ENCODE measurements at regions not wholly inside any gene's neighbourhood (a gene's known extent, or its start where the extent isn't known, plus 50 kb on each side); places are given as distances from the start of the nearest gene placed in this dataset.

DNA sequence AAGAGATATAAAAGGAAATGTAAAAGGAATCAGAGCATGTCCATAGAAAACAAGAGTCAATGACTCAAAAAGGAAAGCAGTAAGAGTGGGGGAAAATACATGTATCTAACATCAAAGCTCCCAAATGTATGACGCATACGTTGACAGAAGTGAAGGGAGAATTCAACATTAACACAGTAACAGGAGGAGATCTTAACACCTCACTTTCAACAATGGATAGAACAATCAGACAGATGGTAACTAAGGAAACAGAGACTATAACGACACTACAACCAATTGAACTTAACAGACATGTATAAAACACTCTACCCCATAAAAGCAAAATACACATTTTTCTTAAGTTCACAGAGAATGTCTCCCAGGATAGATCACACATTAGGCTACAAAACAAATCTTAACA, 774.8 kb upstream of the ARGLU1 start:
- Histone ChIP-seq H3K36me3 (ENCODE audit: control insufficient read depth, insufficient read depth, low read length) (no peaks in the 10 kb centered on the region), H3K27me3 (replicated peaks; ENCODE audit: control insufficient read depth, insufficient read depth, low read length) (no peaks in the 10 kb centered on the region; the same call in 1 of the 2 replicates), H3K4me1 (no peaks in the 10 kb centered on the region), H3K9me3 (peaks cover 13% of the 10 kb centered on the region; the same call in 1 of the 2 replicates), H3K4me3 (ENCODE audit: low read depth, low read length) (no peak overlapping the region)
- Mint-ChIP-seq H3K27ac (ENCODE audit: unreplicated experiment) (no peak overlapping the region), H3K36me3 (ENCODE audit: insufficient read depth, unreplicated experiment) (no peaks in the 10 kb centered on the region), H3K4me1 (ENCODE audit: low read depth, unreplicated experiment) (no peaks in the 10 kb centered on the region), H3K27me3 (ENCODE audit: insufficient read depth, unreplicated experiment) (peaks cover 7% of the 10 kb centered on the region), H3K4me3 (ENCODE audit: unreplicated experiment) (no peak overlapping the region), H3K9me3 (ENCODE audit: unreplicated experiment) (peaks cover 23% of the 10 kb centered on the region)
- ChIA-PET CTCF (no interaction called here), POLR2A (no interaction called here)
- TF ChIP-seq, protein P1, sequence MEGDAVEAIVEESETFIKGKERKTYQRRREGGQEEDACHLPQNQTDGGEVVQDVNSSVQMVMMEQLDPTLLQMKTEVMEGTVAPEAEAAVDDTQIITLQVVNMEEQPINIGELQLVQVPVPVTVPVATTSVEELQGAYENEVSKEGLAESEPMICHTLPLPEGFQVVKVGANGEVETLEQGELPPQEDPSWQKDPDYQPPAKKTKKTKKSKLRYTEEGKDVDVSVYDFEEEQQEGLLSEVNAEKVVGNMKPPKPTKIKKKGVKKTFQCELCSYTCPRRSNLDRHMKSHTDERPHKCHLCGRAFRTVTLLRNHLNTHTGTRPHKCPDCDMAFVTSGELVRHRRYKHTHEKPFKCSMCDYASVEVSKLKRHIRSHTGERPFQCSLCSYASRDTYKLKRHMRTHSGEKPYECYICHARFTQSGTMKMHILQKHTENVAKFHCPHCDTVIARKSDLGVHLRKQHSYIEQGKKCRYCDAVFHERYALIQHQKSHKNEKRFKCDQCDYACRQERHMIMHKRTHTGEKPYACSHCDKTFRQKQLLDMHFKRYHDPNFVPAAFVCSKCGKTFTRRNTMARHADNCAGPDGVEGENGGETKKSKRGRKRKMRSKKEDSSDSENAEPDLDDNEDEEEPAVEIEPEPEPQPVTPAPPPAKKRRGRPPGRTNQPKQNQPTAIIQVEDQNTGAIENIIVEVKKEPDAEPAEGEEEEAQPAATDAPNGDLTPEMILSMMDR (IDR thresholded peaks at IDR 0.05; ENCODE audit: insufficient read depth in 1 of 2, low read depth in 1 of 2, low read length in 1 of 2, severe bottlenecking in 1 of 2, unreplicated experiment in 1 of 2), result no peak
- DNase-seq, result no peak
- BruUV-seq (replicated peaks), result no TSS peak
- intact Hi-C loops (cut with micrococcal nuclease; ENCODE audit: unreplicated experiment), result no loop called here

DNA sequence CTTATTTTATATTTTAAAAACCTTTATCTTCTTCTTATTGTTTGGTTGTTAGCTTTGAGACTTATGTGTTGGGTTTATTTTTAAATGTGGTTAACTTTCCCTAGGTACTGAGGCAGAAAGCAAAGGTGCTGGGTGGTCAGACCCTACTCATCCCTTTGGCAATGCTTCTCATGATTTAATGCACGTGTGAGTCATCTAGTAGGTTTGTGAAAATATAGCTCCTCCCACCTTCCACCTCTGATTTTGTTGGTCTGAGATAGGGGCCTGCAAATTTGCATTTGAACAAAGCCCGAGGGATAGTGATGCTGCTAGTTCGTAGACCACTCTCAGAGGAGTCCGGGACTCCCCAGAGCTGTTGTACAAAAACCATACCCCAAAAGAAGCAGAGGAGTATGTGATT, 771.3 kb upstream of the ARGLU1 start:
- H3K4me3 ChIP-seq (ENCODE audit: low read depth, low read length), result no peak overlapping the region
- no peak for DNase-seq
- intact Hi-C loops (cut with micrococcal nuclease; ENCODE audit: unreplicated experiment), result no loop called here
- peaks cover 11% of the 10 kb centered on the region; the same call in 1 of the 2 replicates for H3K9me3 ChIP-seq
- Mint-ChIP-seq H3K4me3 (ENCODE audit: unreplicated experiment) (no peak overlapping the region), H3K27me3 (ENCODE audit: insufficient read depth, unreplicated experiment) (peaks cover 7% of the 10 kb centered on the region), H3K4me1 (ENCODE audit: low read depth, unreplicated experiment) (no peaks in the 10 kb centered on the region), H3K27ac (ENCODE audit: unreplicated experiment) (no peak overlapping the region), H3K36me3 (ENCODE audit: insufficient read depth, unreplicated experiment) (no peaks in the 10 kb centered on the region), H3K9me3 (ENCODE audit: unreplicated experiment) (peaks cover 23% of the 10 kb centered on the region)
- H3K36me3 ChIP-seq (ENCODE audit: control insufficient read depth, insufficient read depth, low read length), result no peaks in the 10 kb centered on the region
- ChIA-PET CTCF (no interaction called here), POLR2A (no interaction called here)
- no peaks in the 10 kb centered on the region for H3K4me1 ChIP-seq
- BruUV-seq (replicated peaks), result no TSS peak
- no peaks in the 10 kb centered on the region; the same call in 1 of the 2 replicates for H3K27me3 ChIP-seq (replicated peaks; ENCODE audit: control insufficient read depth, insufficient read depth, low read length)
- TF ChIP-seq, protein P1 (IDR thresholded peaks at IDR 0.05; ENCODE audit: insufficient read depth in 1 of 2, low read depth in 1 of 2, low read length in 1 of 2, severe bottlenecking in 1 of 2, unreplicated experiment in 1 of 2), result no peak

DNA sequence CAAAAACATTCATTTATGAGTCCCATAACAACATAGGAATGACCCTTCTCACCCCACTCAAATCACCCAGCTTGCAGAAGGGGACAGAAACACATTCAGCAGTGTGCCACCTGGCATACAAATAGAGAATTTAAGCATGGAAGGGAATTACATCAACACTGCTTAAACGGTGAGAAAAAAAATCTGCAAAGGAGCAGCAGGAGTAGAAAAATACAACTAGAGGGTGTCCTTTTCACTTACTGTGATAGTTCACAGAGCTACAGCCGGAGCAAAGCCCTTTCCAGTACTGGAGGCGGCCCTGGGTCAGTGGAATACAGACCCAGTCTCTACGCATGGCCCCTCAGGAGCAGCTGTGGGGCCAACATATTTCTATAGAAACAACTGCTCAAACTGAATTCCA, 764.3 kb upstream of the ARGLU1 start:
- H3K27me3 Mint-ChIP-seq (ENCODE audit: insufficient read depth, unreplicated experiment), result no peaks in the 10 kb centered on the region
- H3K4me1 Mint-ChIP-seq (ENCODE audit: low read depth, unreplicated experiment), result no peaks in the 10 kb centered on the region
- H3K4me3 Mint-ChIP-seq (ENCODE audit: unreplicated experiment), result no peak overlapping the region
- H3K27ac Mint-ChIP-seq (ENCODE audit: unreplicated experiment), result no peak overlapping the region
- no peaks in the 10 kb centered on the region for H3K27me3 ChIP-seq (replicated peaks; ENCODE audit: control insufficient read depth, insufficient read depth, low read length)
- H3K9me3 Mint-ChIP-seq (ENCODE audit: unreplicated experiment), result no peaks in the 10 kb centered on the region
- DNase-seq, result no peak
- H3K4me3 ChIP-seq (ENCODE audit: low read depth, low read length), result no peak overlapping the region
- no peaks in the 10 kb centered on the region for H3K36me3 Mint-ChIP-seq (ENCODE audit: insufficient read depth, unreplicated experiment)
- BruUV-seq (replicated peaks), result no TSS peak
- TF ChIP-seq, protein P1 (IDR thresholded peaks at IDR 0.05; ENCODE audit: insufficient read depth in 1 of 2, low read depth in 1 of 2, low read length in 1 of 2, severe bottlenecking in 1 of 2, unreplicated experiment in 1 of 2), result no peak
- no peaks in the 10 kb centered on the region for H3K9me3 ChIP-seq
- POLR2A ChIA-PET, result no interaction called here
- CTCF ChIA-PET, result no interaction called here
- H3K36me3 ChIP-seq (ENCODE audit: control insufficient read depth, insufficient read depth, low read length), result no peaks in the 10 kb centered on the region
- no peaks in the 10 kb centered on the region; the same call in 1 of the 2 replicates for H3K4me1 ChIP-seq
- intact Hi-C loops (cut with micrococcal nuclease; ENCODE audit: unreplicated experiment), result no loop called here
